ENCODE measurements at regions not wholly inside any gene's neighbourhood (a gene's known extent, or its start where the extent isn't known, plus 50 kb on each side); places are given as distances from the start of the nearest gene placed in this dataset.

- TF ChIP-seq CTCF (IDR thresholded peaks at IDR 0.05): no peak
- TF ChIP-seq POLR2A (IDR thresholded peaks at IDR 0.05): no peak
Observed at GRCh38 chr11:130980071-130980862, 64.0 kb upstream of the SNX19 start.
